AML-193 (cell line): ENCODE measurements at regions not wholly inside any gene's neighbourhood (a gene's known extent, or its start where the extent isn't known, plus 50 kb on each side); places are given as distances from the start of the nearest gene placed in this dataset.
A peak's percentile ranks its signal among the peaks of the same experiment; 100 is the strongest.
"Not testable (repeated sequence)": the region's sequence is repeated elsewhere in the genome, so short reads cannot be mapped to it uniquely, and the experiment has no call there.

Experiments used
- DNase-seq, 2 experiments: peaks; one replicate each; lab custom pipeline; 2025; lab: John Stamatoyannopoulos, UW

DNA sequence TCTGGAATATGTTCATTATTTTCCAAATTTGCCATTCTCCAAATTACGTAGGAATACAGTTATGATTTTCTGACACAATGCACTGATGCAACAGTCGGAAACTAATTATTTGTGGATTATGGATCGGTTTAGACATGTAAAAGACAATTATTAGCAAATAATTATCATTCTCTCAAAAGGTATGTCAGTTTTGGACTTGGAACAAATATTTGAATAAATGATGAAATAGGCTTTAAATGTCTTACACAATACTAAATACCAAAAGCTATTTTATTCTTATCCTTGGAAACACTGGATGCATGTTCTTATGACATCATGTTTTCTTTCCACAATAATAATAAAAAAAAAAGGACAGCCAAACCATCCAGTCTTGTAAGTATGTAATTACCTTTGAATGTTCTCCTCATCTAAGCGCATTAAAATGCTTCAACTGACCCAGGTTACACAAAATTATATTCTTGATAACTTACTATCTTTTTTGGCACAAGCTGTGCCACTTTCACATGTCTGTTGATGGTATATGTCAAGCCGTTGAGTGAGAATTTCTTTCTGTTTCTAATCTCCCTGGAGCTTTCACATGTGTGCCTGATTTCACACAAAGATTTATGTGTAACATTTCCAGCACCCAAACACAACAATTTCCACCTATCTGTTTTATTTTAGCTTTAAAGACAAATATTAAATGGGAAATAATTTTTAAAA lies 238.5 kb upstream of the ZNF385D start:
- DNase-seq, result no peak

DNA sequence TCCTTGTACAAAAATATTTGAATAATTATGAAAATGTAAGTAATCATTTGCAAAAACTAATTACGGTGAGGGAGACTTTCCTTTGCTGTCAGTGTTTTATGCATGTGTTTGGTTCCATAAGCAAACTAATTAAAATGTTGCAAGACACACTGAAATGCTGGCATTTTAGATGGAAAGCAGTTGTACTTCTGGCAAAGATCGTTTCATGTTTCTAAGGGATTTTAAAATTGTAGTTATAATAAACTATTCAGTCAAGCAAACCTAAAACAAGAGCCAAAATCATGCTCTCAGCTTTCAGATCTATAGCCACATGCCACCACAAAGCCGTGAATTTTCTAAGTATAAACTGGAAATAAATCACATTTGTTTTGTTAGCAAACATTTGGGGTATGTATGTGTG lies 240.1 kb upstream of the ZNF385D start:
- no peak for DNase-seq

DNA sequence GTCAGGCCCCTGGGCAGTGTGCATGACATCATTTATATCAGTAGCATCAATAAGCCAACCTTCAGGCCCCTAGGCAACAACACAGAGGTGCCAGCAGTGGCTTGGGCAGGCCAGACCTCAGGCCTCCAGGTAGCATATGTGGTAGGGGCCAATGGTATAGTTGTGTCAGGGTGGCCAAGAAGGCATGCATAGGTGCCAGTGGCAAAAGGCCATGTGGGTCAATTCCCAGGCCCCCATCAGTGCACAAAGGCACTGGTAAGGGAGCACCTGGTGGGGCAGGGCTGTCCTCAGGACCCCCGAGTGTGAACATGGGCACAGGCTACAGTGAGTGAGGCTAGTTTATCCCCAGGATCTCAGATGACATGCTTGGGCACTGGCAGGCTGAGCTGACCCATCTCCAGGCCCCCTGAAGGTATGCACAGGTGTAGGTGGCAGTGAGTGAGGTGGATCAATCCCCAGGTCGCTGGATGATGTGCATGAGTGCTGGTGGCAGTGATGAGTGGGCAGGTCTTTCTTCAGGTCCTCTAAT lies 244.1 kb upstream of the ZNF385D start:
- DNase-seq, result no peak

DNA sequence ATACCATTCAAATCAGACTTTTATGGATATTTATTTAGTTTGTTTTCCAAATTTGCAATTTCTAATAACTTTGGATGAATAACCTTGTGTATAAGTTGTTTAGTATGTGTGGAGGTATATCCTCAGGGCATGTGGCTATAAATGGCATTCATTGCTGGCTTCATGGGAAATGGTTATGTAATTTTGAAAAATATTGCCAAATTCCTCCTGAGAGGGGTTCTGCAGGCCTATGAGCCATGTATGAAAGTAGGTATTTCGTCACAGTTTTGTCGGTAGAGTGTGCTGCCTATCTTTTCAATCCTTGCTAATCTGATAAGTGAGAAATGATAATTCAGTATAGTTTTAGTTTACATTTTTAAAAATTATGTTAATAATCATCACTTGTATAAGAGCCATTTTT lies 256.4 kb upstream of the ZNF385D start:
- peak; percentile 22 to 55 for DNase-seq

DNA sequence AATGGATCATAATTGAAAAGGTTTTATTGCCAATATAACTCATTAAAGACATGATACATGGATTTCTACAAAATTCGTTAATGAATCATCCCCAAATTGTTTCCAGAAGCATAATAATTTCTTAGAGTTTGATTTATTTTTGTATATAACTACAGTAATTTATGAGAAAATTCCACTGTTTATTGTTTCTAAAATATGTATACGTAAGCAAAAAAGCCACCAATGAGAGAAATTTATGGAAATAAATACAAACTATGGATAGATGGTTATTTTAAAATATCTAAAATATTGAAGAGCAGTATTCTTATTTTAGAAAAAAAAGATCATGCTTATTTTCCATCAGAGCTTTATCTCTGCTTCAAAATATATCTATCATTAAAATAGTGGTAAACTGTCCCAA lies 260.0 kb upstream of the ZNF385D start:
- no peak for DNase-seq

DNA sequence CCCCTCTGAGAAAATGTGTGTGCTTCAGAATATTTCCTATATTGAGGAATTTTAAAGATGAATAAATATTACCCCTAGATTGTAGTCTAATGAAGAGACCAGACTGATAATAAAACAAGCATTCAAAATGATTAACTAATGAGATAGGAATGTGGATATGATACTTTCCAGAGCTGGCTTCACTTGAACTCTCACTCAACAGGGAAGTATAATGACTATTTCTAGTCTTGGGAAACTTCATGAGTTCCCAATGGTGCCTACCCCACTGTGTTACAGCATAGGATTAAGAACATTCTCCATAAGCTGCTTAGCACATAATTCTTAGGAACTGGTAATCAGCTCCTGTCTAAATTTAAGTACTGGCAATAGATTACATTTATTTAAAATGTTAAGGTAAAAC lies 261.5 kb upstream of the ZNF385D start:
- no peak for DNase-seq

DNA sequence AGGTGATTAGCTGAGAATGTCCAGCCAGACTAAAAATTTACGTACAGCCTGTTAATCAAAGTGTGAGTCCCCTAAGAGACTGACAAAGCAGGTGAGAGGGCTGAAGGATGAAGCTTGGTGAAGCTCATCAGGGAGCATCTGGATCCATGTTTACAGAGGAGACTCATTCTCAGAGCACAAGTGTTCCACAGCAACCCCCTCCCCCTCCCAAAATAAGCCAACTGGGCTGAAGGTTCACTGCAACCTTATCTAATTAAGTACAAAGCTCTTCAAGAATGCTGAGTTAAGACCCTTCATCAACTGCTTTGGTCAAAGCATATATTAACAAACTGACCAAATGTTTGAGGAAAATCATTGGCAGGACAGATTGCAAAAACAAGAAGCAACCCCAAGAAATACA lies 262.6 kb upstream of the ZNF385D start:
- no peak for DNase-seq

DNA sequence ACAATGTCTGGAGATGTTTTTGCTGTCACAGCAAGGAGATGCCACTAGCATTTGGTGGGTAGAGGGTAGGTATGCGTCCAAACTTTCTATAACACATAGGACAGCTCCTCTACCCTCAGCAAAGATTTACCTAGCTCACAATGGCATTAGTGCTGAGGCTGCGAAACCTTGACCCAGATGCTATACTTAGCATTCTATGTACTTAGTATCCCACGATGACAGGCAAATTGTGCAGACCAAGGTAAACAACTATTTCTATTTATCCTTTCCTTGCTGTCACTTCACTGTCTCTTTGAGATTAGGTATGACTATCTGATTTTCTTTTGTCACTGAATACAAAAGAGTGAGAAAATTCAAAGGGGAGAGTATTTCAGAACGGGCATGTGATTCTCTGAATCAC lies 265.2 kb upstream of the ZNF385D start:
- DNase-seq, result no peak

DNA sequence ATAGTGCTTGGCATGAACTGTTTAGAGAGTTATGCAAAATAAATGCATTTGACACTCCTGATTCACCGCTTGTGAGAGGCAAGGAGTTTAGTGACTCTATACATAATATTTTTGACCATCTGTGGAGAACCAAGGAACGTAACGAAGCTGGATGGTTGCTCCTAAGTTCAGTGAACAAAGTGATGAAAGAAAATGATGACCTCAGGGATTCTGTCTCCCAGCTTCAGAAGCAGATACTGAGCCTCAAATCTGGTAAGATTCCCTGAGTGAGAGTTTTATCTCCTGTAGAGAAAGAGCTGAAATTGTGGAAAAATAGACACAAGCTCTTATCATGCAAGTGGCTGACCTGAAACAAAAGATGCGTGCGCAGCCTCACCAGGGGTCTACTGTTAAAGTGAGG lies 273.6 kb upstream of the ZNF385D start:
- not testable (repeated sequence) for DNase-seq

DNA sequence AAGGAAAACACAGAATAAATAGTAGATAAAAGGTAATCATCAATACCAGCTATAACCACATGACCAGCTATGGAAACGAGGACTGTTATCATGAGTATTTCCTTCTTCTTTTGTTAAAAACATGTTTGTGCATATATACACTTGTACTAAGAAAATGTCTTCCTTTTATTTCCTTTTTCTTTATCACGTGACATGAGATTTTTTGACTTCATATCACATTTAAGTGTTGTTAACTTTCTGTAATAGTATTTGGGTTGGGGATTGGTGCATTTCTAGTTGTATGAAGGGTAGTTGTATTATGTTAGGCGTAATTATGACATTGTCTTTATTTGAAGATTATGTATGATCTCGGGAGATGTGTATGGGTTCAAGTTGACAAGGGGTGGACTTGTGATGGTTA lies 278.5 kb upstream of the ZNF385D start:
- no peak for DNase-seq

DNA sequence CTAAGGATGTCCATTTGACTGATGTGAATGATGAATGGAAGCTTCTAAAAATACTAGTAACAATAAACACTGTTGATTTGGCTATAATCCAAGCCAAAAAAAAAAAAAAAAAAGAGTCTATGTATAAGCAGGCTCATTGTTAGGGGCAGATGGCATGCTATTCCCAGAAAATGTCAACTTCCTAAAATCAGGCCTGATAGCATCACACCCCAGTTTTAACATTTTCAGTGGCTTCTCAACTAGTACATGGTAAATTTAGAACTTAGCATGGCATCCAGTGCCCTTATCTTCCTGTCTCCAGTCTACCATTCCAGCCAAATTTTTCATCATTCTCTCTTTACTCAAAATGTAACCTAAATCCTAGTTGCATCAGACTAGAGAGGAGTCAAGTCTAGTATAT lies 288.2 kb upstream of the ZNF385D start:
- no peak for DNase-seq

DNA sequence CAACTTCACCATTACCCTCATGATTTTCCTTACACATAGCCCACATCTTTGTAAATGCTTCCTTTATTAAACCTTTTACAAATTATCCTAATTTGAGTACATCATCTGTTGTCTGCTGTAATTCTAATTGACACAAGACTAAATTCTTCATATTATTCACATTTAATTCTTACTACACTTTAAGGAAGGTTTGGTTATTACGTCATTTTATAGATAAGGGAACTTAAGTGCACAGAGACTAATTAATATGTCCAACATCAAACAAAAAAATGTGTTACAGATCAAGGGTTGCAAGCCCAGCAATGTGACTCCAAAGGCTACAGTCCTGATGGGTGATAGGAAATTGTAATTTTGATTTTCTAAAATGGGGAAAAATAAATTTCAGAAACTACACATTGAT lies 289.1 kb upstream of the ZNF385D start:
- no peak for DNase-seq

DNA sequence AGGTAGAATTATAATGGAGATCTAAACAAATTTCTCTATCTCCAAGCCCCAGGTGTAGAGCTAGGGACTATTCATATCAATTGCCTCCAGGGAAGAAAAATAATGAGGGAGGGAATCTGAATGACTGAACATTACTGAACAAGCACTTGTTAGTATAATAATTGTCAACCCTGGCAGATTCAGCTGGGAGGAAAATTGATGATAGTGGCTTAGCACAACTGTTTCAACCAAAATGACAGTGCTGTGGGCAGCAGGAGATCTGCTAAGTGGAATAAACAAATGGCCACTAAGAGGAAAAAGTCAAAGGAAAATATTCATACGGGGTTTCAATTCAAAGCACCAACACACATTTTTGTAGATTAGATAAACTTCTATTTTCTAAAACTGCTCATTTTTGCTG lies 294.9 kb upstream of the ZNF385D start:
- DNase-seq, result no peak

DNA sequence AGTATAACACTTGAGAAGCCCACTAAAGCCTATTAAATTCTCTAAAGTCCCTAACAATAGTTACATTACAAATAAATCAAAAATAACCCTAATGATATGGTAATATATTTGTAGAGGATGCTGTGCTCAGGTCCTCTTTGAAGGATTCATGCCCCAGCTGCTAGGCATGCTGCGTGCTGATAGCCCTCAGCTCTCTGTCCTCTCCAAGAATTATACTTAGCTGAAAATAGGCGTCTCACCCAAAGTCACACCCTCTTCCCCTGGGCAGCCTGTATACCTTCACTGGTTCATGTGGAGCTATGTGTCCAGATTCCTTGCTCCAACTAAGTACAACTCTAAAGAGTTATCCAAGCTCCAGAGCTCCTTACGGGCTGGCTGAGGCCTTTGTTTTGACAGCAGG lies 312.5 kb upstream of the ZNF385D start:
- no peak for DNase-seq

DNA sequence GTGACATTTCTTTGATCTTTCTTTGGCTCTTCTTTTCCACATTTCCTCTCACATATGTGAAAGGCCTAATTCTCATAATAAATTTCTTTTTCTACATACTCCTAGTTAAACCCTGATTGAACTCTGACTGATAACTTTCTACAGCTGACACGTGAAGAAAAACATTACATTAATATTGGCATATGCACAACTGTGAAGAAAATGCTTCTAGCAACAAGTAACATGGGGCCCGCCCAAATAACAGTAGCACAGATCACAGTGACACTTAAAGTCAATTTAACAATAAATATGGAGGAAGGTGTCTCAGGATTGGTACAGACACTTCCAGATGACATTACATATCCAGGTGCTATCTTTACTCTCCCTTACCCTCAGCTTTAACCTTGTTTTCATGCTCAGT lies 317.6 kb upstream of the ZNF385D start:
- DNase-seq, result no peak

DNA sequence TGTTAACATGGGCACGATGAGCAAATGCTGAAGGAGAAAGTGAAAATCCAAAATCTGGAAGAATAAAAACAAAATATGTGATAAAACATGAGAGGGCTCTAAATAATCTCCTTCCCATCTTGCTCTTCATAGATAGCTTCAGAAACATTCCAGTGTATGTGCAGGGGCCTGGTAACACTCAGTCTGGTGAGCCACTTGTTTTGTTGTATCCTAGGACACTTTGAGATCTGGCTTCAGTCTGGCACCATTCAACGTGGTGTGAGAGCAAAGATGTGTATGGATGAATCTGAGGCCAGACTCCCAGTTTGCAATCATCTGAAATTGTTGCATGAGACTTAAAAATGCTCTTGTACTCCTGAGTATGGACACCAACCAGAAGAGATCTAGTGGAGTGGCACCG lies 337.2 kb upstream of the ZNF385D start:
- DNase-seq, result no peak

DNA sequence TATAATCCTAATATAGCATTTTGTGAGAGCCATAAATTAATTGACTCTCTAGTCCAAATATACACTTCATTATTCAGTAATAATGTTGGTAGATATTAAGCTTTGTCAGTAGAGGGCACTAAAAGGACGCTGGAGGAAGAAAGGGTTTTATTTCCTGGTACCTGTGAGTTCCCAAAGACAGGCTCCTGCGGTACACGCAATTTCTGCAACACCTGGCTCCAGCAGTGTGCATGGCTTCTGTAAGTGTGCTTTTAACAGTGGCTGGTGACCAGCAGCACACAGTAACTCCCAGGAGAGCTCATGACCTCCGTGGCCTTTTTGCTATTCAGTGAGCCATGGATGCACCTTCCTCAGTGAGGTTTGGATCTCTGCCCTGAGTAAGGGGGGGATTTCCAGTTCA lies 338.3 kb upstream of the ZNF385D start:
- DNase-seq, result peak; percentile 5 to 27

DNA sequence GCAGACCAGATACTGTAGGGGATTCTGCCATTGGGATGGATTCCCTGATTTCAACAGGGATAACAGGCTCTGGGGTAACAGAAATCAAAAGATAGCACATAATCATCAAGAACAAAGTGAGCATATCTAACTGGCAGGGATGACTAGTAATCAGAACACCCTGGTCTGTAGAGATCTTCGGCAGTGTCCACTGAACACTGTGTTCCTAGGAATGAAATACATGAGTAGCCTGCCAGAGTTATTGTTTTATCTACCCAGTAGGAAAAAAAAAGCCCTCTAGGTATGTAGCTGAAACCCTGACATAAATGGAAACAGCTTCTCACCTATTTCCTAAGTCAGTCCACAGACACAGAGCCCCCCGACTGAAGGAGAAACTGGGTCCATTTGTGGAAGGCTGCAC lies 340.3 kb upstream of the ZNF385D start:
- DNase-seq, result no peak

DNA sequence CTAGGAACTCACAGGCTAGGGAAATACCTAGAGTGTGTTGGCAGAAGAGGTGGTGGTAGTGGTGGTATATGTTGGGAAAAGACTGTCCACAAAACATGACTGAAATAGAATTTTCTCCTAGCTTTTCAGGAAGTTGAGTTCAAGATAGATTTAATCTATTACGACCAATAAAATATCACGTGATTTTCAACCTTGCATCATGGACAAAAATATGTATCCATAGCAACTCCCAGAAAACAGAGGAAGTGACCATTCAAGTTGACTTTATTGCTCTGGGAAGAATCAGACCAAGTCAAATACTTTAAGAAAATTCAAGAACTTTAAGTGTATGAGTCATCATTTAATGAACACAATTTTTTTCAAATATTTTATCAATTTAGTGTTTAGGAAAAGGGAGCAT lies 347.0 kb upstream of the ZNF385D start:
- DNase-seq, result no peak

DNA sequence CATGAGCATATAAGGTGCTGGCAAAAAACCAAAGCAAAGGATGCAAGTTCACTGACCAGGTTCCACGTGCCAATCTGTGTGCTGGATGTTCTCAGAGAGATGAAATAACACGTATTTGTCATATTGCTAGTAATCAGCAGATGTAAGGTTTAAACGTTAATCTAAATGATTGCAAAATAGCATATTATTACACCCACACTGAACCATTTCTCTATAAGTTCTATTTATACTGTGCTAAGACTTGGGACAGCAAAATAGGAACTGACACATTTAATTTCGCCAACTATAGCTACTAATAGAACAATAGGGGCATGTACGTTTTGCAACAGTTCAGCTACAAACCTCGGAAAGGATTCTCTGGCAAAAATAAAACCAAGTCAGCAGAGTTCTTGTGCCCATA lies 350.3 kb upstream of the ZNF385D start:
- no peak for DNase-seq

DNA sequence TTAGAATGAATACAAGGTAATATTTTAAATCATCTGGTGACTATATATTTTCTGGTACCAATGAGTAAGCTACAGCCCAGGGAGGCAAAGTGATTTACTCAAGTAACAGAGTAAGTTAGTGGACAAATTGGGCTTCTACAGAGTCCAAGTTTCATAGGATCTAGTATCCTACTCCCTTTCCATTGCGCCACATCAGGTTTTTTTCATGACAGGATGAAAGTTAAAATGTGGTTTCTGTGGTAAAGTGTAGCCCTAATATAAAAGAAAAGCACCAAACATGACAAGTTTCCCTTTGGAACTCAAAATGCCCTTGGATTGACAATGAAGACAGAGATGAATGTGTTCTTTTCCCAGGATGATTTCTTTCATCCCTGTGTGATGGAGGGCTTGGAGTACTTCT lies 350.8 kb upstream of the ZNF385D start:
- DNase-seq, result no peak

DNA sequence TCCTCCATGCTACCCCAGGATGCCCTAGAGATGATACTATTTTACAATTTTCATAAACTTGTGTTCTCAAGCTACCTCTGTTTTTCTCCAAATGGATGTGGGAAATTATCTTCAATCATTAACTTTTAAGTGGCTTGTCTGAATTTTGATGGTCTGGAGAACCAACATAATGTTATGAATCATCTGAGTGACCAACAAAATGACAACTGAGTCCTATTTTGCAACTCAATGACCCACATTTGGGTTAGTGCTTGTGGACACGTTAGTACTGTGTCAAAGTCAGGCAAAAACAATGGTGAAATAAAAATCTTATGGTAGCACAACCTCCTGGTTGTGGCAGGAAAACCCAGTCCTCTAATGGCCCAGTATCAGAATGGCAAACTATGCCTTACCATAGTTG lies 352.4 kb upstream of the ZNF385D start:
- no peak for DNase-seq

DNA sequence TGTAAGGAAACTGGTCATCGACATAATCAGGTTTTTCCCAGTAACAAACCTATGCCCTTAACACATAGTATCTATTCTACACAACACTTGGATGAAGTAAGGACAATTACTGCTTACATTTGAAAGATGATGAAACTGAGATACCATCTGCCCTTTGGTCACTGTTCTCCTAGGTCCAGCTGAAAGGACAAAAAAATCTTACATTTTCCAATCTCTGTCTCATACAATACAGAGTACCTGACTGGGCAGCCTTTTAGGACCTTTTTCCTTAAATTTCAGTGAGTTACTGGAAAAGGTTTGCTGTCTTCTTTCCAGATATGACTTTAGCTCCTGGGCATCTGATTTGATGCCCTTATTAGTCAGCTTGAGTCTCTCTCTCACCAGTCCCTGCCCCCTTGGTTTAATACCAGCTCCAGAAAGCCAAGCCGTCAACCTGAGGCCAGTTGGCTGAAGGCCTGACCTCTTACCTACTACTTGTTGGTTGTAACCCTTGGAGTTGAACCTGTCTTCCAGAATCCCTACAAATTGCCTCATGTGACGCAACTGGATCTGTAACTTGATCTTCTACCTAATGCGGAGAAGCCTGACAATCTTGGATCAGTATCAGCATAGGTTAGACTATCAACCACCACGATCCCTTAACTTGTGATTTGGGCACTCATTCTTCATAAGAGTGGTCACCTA lies 355.3 kb upstream of the ZNF385D start:
- no peak for DNase-seq

DNA sequence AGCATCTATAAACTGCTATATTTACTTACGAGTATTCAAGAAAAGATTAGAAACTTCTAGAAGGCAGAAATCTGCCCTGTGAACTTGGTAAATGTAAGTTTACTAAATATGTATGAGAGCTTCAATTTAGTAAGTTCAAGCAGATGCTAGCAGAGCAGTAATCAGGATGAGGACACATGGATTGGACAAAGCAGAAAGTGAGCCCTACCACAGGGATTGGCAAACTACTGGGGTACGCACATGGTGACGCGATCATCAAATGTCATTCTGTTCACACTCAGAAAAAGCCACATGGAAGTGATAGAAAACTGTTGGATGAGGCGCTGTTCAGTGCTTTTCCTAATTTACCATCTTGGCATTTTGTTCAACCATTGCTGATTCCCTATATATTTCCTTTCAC lies 360.2 kb upstream of the ZNF385D start:
- no peak for DNase-seq
